ENCODE measurements at regions not wholly inside any gene's neighbourhood (a gene's known extent, or its start where the extent isn't known, plus 50 kb on each side); places are given as distances from the start of the nearest gene placed in this dataset.

DNA sequence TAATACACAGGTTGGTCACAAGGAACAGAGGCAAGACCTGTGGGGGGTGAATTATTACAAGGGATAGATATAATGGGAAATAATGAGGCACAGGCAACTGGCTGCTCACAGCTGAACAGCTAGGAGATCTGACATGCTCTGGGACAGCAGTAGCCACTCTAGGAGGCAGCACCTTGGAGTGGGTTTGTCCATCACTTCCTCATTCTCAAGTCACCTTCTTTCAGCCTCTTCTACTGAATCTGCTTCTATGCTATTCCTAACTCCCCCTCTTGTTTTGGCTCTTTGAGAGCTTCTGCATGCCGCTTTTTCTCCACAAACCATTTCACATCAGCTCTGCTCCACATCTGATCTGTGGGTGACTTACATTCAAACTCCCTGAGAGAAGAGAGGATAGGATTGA, 345.5 kb upstream of the MAP3K7 start:
- H3K4me3 Mint-ChIP-seq: no peak overlapping the region
- intact Hi-C loops (cut with micrococcal nuclease): no loop called here

GRCh38 chr6:90928051-90928450, 341.2 kb upstream of the MAP3K7 start:
- no peaks in the 10 kb centered on the region for H3K4me1 Mint-ChIP-seq
- no peak for TF ChIP-seq CTCF (IDR thresholded peaks at IDR 0.05)
- ATAC-seq (ENCODE audit: low read depth): no peak
- no peak overlapping the region for H3K27ac Mint-ChIP-seq
- CTCF ChIA-PET: interaction anchor here (1.1 kb wide), 1 partner anchor 13 kb away, joined by 3 read pairs; no protein-coding TSS in a partner anchor
- intact Hi-C loops (cut with micrococcal nuclease): no loop called here
- POLR2A ChIA-PET: no interaction called here
- no peaks in the 10 kb centered on the region for H3K9me3 Mint-ChIP-seq
- peaks cover 3% of the 10 kb centered on the region for H3K27me3 Mint-ChIP-seq
- no peaks in the 10 kb centered on the region for H3K36me3 Mint-ChIP-seq (ENCODE audit: low read depth)
- no peak for DNase-seq
- no peak overlapping the region for H3K4me3 Mint-ChIP-seq

More for the DNA sequence above, 345.5 kb upstream of the MAP3K7 start:
- DNase-seq (no peak), ATAC-seq (ENCODE audit: low read depth) (no peak)
- peaks cover 4% of the 10 kb centered on the region for H3K27me3 Mint-ChIP-seq
- no peaks in the 10 kb centered on the region for H3K4me1 Mint-ChIP-seq
- H3K27ac Mint-ChIP-seq: no peak overlapping the region
- TF ChIP-seq CTCF (IDR thresholded peaks at IDR 0.05): no peak
- no peaks in the 10 kb centered on the region for H3K36me3 Mint-ChIP-seq (ENCODE audit: low read depth)
- ChIA-PET CTCF (no interaction called here), POLR2A (no interaction called here)
- H3K9me3 Mint-ChIP-seq: no peaks in the 10 kb centered on the region

DNA sequence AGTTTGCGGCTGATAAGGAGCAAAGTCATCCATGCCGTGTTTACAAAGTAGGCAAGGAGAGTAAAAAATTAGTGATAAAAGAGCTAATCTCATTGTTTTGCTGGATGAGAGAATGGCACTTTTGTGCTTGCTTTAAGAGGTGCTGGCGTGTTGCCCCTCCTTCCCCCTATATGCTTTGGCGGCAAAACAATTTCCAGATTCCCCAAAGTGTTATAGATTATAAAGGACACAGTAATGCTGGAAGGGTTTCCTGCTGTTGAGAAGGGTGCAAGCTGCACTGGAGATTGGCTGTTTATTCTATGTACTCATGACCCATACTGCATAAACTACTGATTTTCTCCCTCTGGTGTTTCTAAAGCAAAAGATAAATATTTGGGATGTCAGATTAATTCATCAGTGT, 338.9 kb upstream of the MAP3K7 start:
- ATAC-seq (ENCODE audit: low read depth): no peak
- H3K4me1 Mint-ChIP-seq: no peaks in the 10 kb centered on the region
- DNase-seq: no peak
- no peak overlapping the region for H3K27ac Mint-ChIP-seq
- POLR2A ChIA-PET: no interaction called here
- CTCF ChIA-PET: no interaction called here
- H3K4me3 Mint-ChIP-seq: no peak overlapping the region
- H3K36me3 Mint-ChIP-seq (ENCODE audit: low read depth): no peaks in the 10 kb centered on the region
- intact Hi-C loops (cut with micrococcal nuclease): no loop called here
- H3K27me3 Mint-ChIP-seq: peaks cover 3% of the 10 kb centered on the region
- H3K9me3 Mint-ChIP-seq: no peaks in the 10 kb centered on the region
- no peak for TF ChIP-seq CTCF (IDR thresholded peaks at IDR 0.05)

DNA sequence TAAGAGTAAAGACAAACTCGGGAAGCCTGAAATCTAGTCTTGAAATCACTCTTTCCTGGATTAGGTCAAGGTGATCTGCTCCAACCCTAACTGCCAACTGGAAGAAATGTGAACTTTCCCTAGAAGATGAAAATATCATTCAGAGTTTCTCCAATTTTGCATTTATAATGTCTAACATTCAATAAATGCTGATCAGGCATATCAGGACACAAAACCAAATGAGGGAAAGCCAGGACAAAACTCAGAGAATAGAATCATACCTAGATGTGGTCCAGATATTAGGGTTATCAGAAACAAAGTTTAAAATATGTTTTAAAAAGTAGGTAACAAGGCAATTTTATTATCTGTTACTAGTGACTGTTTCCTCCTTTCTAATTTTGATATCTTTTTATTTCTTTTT, 335.5 kb upstream of the MAP3K7 start:
- POLR2A ChIA-PET: no interaction called here
- CTCF ChIA-PET: no interaction called here
- no peak for ATAC-seq (ENCODE audit: low read depth)

DNA sequence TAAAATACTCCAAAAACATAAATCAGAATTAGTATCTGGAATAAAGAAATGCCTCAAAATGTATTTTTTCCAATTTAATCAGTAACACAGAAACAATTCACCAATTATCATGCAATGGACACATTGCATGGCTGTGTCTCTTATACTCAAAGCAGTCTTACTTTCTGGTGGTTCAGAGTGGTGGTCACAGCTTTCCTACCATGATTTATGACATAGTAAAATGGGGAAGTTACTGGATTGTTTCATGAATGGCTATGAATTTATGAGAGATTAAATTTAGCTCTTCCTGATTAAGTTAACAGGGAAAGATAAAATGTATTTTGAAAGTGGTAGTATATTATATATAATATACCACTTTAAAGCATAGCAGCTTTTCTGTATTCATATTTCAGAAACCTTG, 331.5 kb upstream of the MAP3K7 start:
- Mint-ChIP-seq H3K4me1 (no peaks in the 10 kb centered on the region), H3K4me3 (no peak overlapping the region)

More for the DNA sequence above, 335.5 kb upstream of the MAP3K7 start:
- Mint-ChIP-seq H3K4me3 (no peak overlapping the region), H3K36me3 (ENCODE audit: low read depth) (no peaks in the 10 kb centered on the region), H3K9me3 (no peaks in the 10 kb centered on the region), H3K4me1 (no peaks in the 10 kb centered on the region), H3K27ac (no peak overlapping the region), H3K27me3 (peaks cover 11% of the 10 kb centered on the region)
- TF ChIP-seq CTCF (IDR thresholded peaks at IDR 0.05): no peak
- no peak for DNase-seq
- intact Hi-C loops (cut with micrococcal nuclease): no loop called here

More for the DNA sequence above, 331.5 kb upstream of the MAP3K7 start:
- intact Hi-C loops (cut with micrococcal nuclease): no loop called here
- DNase-seq (no peak), ATAC-seq (ENCODE audit: low read depth) (no peak)
- ChIA-PET CTCF (no interaction called here), POLR2A (no interaction called here)
- H3K36me3 Mint-ChIP-seq (ENCODE audit: low read depth): no peaks in the 10 kb centered on the region
- no peak for TF ChIP-seq CTCF (IDR thresholded peaks at IDR 0.05)
- peaks cover 7% of the 10 kb centered on the region for H3K9me3 Mint-ChIP-seq
- H3K27ac Mint-ChIP-seq: no peak overlapping the region
- peaks cover 7% of the 10 kb centered on the region for H3K27me3 Mint-ChIP-seq

Data from activated B cell treated with CpG ODN at 0.5 μM for 24 hours (primary cell).